LHCN-M2 (cell line): ENCODE measurements at regions not wholly inside any gene's neighbourhood (a gene's known extent, or its start where the extent isn't known, plus 50 kb on each side); places are given as distances from the start of the nearest gene placed in this dataset.
A peak's percentile ranks its signal among the peaks of the same experiment; 100 is the strongest.

ENCODE experiments used
- DNase-seq: peaks from one replicate; pipeline ENCODE4 v3.0.0-alpha.2; 2012; ENCODE audit warnings: low read depth

GRCh38 chr4:119750048-119750447, 121.4 kb upstream of the PDE5A start:
- DNase-seq, result no peak

GRCh38 chr4:119748853-119749252, 120.2 kb upstream of the PDE5A start:
- no peak for DNase-seq

- DNase-seq, result no peak
Measured at GRCh38 chr4:119746951-119747350, 118.3 kb upstream of the PDE5A start.

- no peak for DNase-seq
Measured at GRCh38 chr4:119745351-119745750, 116.7 kb upstream of the PDE5A start.

GRCh38 chr4:119744580-119744979, 116.0 kb upstream of the PDE5A start:
- DNase-seq, result no peak

- no peak for DNase-seq
Measured at GRCh38 chr4:119743644-119744043, 115.0 kb upstream of the PDE5A start.

- DNase-seq, result no peak
Measured at GRCh38 chr4:119739796-119740195, 111.2 kb upstream of the PDE5A start.

- DNase-seq, result no peak
Measured at GRCh38 chr4:119738901-119739300, 110.3 kb upstream of the PDE5A start.

GRCh38 chr4:119736559-119736958, 108.0 kb upstream of the PDE5A start:
- DNase-seq, result no peak

GRCh38 chr4:119735165-119735651, 106.6 kb upstream of the PDE5A start:
- DNase-seq, result peak; percentile 95

GRCh38 chr4:119733431-119733830, 104.8 kb upstream of the PDE5A start:
- peak; percentile 53 for DNase-seq

- no peak for DNase-seq
Measured at GRCh38 chr4:119731778-119732177, 103.2 kb upstream of the PDE5A start.

- DNase-seq, result no peak
Measured at GRCh38 chr4:119731146-119731742, 102.6 kb upstream of the PDE5A start.

GRCh38 chr4:119730671-119730950, 102.0 kb upstream of the PDE5A start:
- DNase-seq, result no peak

- DNase-seq, result peak; percentile 87
Measured at GRCh38 chr4:119729835-119730670, 101.4 kb upstream of the PDE5A start.

- no peak for DNase-seq
Measured at GRCh38 chr4:119728692-119729593, 100.3 kb upstream of the PDE5A start.

GRCh38 chr4:119728185-119728584, 99.6 kb upstream of the PDE5A start:
- DNase-seq, result no peak

GRCh38 chr4:119726505-119726904, 97.9 kb upstream of the PDE5A start:
- peak; percentile 28 for DNase-seq

- DNase-seq, result peak; percentile 11
Measured at GRCh38 chr4:119725688-119726330, 97.2 kb upstream of the PDE5A start.

GRCh38 chr4:119725011-119725410, 96.4 kb upstream of the PDE5A start:
- DNase-seq, result no peak

GRCh38 chr4:119722670-119723069, 94.1 kb upstream of the PDE5A start:
- no peak for DNase-seq

- DNase-seq, result no peak
Measured at GRCh38 chr4:119721878-119722277, 93.3 kb upstream of the PDE5A start.
